OCI-LY3 (cell line): ENCODE measurements at regions not wholly inside any gene's neighbourhood (a gene's known extent, or its start where the extent isn't known, plus 50 kb on each side); places are given as distances from the start of the nearest gene placed in this dataset.

ENCODE experiments used
- EZH2phosphoT487 ChIP-seq: fragments of 200-600 bp; shearing (Covaris generic); IDR thresholded peaks from 2 replicates; pipeline ENCODE4 v1.6.1; 2018; ENCODE audit warnings: antibody characterized with exemption, mixed run types, low read depth
- TF ChIP-seq, protein P1 (sequence below): fragments of 200-600, 300-600 bp; sonication (generic); IDR thresholded peaks from 2 replicates; pipeline ENCODE4 v1.5.1; 2014; ENCODE audit warnings: antibody characterized with exemption, low read length, low read depth

DNA sequence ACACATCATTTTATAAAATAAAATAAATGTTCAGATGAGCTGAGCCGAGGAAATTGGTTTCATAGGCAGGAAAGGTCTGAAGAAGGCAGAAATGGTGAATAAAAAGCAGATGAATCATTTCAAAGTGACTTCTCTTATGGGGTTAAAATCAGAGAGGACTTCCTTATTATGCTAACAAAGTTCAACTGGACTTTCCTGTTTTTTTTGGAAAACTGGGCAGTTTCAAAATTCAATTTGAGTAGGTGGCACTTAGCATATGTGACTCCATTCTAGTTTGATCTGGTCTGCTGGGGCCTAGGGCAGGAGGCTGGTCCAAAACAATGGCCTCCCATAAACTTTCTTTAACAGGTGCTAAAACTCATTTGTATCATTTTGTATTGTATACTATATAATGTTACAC, 1794.9 kb upstream of the TENM3 start:
- TF ChIP-seq, protein P1, sequence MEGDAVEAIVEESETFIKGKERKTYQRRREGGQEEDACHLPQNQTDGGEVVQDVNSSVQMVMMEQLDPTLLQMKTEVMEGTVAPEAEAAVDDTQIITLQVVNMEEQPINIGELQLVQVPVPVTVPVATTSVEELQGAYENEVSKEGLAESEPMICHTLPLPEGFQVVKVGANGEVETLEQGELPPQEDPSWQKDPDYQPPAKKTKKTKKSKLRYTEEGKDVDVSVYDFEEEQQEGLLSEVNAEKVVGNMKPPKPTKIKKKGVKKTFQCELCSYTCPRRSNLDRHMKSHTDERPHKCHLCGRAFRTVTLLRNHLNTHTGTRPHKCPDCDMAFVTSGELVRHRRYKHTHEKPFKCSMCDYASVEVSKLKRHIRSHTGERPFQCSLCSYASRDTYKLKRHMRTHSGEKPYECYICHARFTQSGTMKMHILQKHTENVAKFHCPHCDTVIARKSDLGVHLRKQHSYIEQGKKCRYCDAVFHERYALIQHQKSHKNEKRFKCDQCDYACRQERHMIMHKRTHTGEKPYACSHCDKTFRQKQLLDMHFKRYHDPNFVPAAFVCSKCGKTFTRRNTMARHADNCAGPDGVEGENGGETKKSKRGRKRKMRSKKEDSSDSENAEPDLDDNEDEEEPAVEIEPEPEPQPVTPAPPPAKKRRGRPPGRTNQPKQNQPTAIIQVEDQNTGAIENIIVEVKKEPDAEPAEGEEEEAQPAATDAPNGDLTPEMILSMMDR: no peak
- TF ChIP-seq EZH2phosphoT487: no peak
